ENCODE measurements at regions not wholly inside any gene's neighbourhood (a gene's known extent, or its start where the extent isn't known, plus 50 kb on each side); places are given as distances from the start of the nearest gene placed in this dataset.

DNA sequence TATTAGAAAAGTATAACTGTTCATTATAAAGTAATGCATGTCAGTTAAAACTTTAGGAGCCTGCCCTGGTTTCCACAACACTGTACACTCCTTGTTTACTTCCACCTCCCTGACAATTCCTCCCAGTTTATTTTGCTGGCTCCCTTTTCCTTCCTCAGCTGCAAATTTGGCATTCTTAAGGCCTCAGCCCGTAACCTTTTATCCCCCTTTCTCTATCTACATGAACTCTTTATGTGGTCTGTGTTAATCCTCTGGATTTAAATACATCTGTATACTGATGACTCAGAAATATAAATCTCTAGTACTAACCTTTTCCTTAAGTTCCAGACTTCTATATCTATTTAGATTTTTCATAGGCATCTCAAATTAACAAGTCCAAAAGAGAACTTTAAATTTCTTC lies 143.6 kb downstream of the OTOL1 start:
- TF ChIP-seq CTCF (IDR thresholded peaks at IDR 0.05) (no peak), POLR2A (IDR thresholded peaks at IDR 0.05) (no peak)
